ENCODE measurements at regions not wholly inside any gene's neighbourhood (a gene's known extent, or its start where the extent isn't known, plus 50 kb on each side); places are given as distances from the start of the nearest gene placed in this dataset.

- H3K9me3 ChIP-seq = peaks cover 0 to 4% of the 10 kb centered on the region in 2 donors
- intact Hi-C loops (cut with DNase I; ENCODE audit: low total_unique reads) = loop anchor here (5.0 to 10.0 kb wide), 2 partner anchors 253 to 1376 kb away; no protein-coding TSS in a partner anchor
- DNase-seq (ENCODE audit: low spot score in 2 of 2) = no peak
- no peaks in the 10 kb centered on the region for H3K36me3 ChIP-seq
- no peaks in the 10 kb centered on the region for H3K4me1 ChIP-seq
- peaks cover 0 to 11% of the 10 kb centered on the region in 2 donors for H3K27me3 ChIP-seq
- no peak overlapping the region for H3K4me3 ChIP-seq
- no peak overlapping the region for H3K27ac ChIP-seq
- TF ChIP-seq POLR2A (IDR thresholded peaks at IDR 0.05) (no peak), POLR2AphosphoS5 (IDR thresholded peaks at IDR 0.05) (no peak)
- TF ChIP-seq, protein P1, sequence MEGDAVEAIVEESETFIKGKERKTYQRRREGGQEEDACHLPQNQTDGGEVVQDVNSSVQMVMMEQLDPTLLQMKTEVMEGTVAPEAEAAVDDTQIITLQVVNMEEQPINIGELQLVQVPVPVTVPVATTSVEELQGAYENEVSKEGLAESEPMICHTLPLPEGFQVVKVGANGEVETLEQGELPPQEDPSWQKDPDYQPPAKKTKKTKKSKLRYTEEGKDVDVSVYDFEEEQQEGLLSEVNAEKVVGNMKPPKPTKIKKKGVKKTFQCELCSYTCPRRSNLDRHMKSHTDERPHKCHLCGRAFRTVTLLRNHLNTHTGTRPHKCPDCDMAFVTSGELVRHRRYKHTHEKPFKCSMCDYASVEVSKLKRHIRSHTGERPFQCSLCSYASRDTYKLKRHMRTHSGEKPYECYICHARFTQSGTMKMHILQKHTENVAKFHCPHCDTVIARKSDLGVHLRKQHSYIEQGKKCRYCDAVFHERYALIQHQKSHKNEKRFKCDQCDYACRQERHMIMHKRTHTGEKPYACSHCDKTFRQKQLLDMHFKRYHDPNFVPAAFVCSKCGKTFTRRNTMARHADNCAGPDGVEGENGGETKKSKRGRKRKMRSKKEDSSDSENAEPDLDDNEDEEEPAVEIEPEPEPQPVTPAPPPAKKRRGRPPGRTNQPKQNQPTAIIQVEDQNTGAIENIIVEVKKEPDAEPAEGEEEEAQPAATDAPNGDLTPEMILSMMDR (IDR thresholded peaks at IDR 0.05) = no peak
Measured at GRCh38 chr20:57091748-57092111, 174.7 kb downstream of the BMP7 start.

DNA sequence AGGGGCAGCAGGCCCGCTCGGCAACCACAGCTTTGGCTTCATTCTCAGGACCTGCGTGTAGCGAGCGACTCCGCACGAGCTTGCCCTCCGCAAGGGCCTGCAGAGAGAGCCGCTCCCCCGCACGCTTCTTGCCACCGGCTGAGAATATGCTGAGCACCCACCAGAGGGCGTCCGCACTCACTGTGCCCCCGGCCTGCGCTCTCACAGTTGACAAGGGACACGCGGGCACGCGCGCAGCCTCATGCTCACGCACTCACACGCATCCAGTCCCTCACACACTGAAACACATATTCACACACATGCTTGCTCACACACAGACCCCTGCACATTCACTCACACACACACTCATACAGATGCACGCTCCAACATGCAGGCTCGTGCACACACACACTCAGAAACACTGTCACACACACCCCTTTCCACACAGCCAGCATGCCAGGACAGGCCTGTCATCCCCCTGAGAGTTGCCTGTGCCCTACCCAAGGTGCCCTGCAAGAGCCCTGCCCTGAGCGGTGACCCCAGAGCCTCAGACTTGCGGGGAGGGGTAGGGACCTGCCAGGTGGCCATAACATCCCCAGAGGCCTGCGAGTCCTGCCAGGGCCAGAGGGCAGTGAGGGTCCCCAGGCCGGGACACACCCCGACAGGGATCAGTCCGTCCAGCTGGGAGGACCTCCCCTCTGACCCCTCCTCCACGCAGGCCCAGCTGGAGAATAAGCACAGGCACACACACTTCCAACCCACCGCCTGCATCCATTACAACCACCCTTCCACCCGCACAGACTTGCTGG, 174.1 kb downstream of the BMP7 start:
- no peaks in the 10 kb centered on the region for H3K4me1 ChIP-seq
- no peak for TF ChIP-seq POLR2AphosphoS5 (IDR thresholded peaks at IDR 0.05)
- TF ChIP-seq POLR2A (IDR thresholded peaks at IDR 0.05) = no peak
- TF ChIP-seq, protein P1 (IDR thresholded peaks at IDR 0.05) = peak; percentile 46 to 80 (median 76)
- intact Hi-C loops (cut with DNase I; ENCODE audit: low total_unique reads) = loop anchor here (5.0 to 10.0 kb wide), 2 partner anchors 252 to 1375 kb away; no protein-coding TSS in a partner anchor
- peaks cover 0 to 7% of the 10 kb centered on the region in 2 donors for H3K27me3 ChIP-seq
- no peak overlapping the region for H3K4me3 ChIP-seq
- H3K36me3 ChIP-seq = no peaks in the 10 kb centered on the region
- H3K27ac ChIP-seq = no peak overlapping the region
- DNase-seq (ENCODE audit: low spot score in 2 of 2) = peak in 1 of 2 donors; percentile 67
- H3K9me3 ChIP-seq = peaks cover 0 to 4% of the 10 kb centered on the region in 2 donors

DNA sequence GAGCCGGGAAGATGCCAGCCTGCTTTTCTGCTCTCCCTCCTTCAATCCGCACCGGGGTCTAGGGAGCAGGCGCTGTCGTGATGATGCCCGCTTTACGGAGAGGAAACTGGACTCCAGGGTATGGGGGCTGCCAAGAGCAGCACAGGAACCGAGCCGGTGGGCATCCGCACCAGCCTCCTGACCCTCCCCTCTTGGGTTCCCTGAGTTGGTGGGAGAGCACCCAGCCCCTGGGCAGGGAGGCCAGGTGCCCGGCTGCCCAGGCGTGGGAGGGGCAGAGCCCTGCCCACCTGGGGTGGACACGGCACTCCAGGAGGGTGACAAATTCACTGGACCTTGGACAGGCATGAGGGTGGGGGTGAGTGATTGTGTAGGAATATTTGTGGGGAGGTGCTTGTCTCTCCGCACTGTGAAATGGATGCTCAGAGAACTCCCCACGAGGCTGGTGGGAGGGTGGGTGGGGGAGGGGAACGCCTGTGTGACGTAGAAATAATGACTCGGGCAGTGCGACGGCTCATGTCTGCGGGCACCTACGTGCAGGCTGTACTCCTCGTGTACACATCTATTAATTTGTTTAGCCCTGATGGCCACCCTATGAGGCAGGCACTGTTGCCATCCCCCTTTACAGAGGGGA, 173.4 kb downstream of the BMP7 start:
- DNase-seq (ENCODE audit: low spot score in 2 of 2) = no peak
- TF ChIP-seq POLR2A (IDR thresholded peaks at IDR 0.05) = no peak
- TF ChIP-seq, protein P1 (IDR thresholded peaks at IDR 0.05) = no peak
- TF ChIP-seq POLR2AphosphoS5 (IDR thresholded peaks at IDR 0.05) = no peak
- no peak overlapping the region for H3K4me3 ChIP-seq
- intact Hi-C loops (cut with DNase I; ENCODE audit: low total_unique reads) = loop anchor here (5.0 to 10.0 kb wide), 2 partner anchors 252 to 1374 kb away; no protein-coding TSS in a partner anchor
- no peaks in the 10 kb centered on the region for H3K9me3 ChIP-seq
- H3K27ac ChIP-seq = no peak overlapping the region
- H3K4me1 ChIP-seq = no peaks in the 10 kb centered on the region
- no peaks in the 10 kb centered on the region for H3K27me3 ChIP-seq
- H3K36me3 ChIP-seq = no peaks in the 10 kb centered on the region

- DNase-seq (ENCODE audit: low spot score in 2 of 2) = no peak
- Histone ChIP-seq H3K27me3 (no peaks in the 10 kb centered on the region), H3K9me3 (no peaks in the 10 kb centered on the region), H3K36me3 (no peaks in the 10 kb centered on the region), H3K4me1 (no peaks in the 10 kb centered on the region), H3K27ac (no peak overlapping the region), H3K4me3 (no peak overlapping the region)
- TF ChIP-seq POLR2A (IDR thresholded peaks at IDR 0.05) (no peak), POLR2AphosphoS5 (IDR thresholded peaks at IDR 0.05) (no peak)
- TF ChIP-seq, protein P1 (IDR thresholded peaks at IDR 0.05) = no peak
- intact Hi-C loops (cut with DNase I; ENCODE audit: low total_unique reads) = loop anchor here (5.0 to 10.0 kb wide), 2 partner anchors 251 to 1374 kb away; no protein-coding TSS in a partner anchor
Measured at GRCh38 chr20:57093766-57094165, 172.7 kb downstream of the BMP7 start.
